GM12892 (cell line): ENCODE measurements at regions not wholly inside any gene's neighbourhood (a gene's known extent, or its start where the extent isn't known, plus 50 kb on each side); places are given as distances from the start of the nearest gene placed in this dataset.

ENCODE experiments used
- DNase-seq: peaks from one replicate; pipeline ENCODE4 v3.0.0; 2011; ENCODE audit not compliant: insufficient read length
- FAIRE-seq: peaks from 2 replicates; lab custom pipeline; 2011; peaks lifted over from hg19 to GRCh38; lab: Jason Lieb, UNC
- POLR2A ChIP-seq: IDR thresholded peaks from 2 replicates; pipeline ENCODE4 v1.6.1; 2011; ENCODE audit warnings: low read depth, low read length, control low read depth
- POLR2AphosphoS5 ChIP-seq: IDR thresholded peaks from 2 replicates; pipeline ENCODE4 v1.6.1; 2011; ENCODE audit warnings: low read depth, low read length, control low read depth
- TAF1 ChIP-seq: IDR thresholded peaks from 2 replicates; pipeline ENCODE4 v1.6.1; 2011; ENCODE audit warnings: low read depth, mild to moderate bottlenecking, control low read depth, low read length, borderline replicate concordance

GRCh38 chr2:103879101-103879500 is 974.8 kb upstream of the POU3F3 start:
- TF ChIP-seq POLR2AphosphoS5 = no peak
- no peak for TF ChIP-seq TAF1
- TF ChIP-seq POLR2A = no peak
- no peak for FAIRE-seq

GRCh38 chr2:103880081-103880834 is 973.7 kb upstream of the POU3F3 start:
- DNase-seq (no peak), FAIRE-seq (no peak)
- TF ChIP-seq TAF1 = no peak
- no peak for TF ChIP-seq POLR2A
- no peak for TF ChIP-seq POLR2AphosphoS5

More at GRCh38 chr2:103879101-103879500, 974.8 kb upstream of the POU3F3 start:
- no peak for DNase-seq

GRCh38 chr2:103887625-103888024 is 966.3 kb upstream of the POU3F3 start:
- no peak for DNase-seq
- FAIRE-seq = no peak

GRCh38 chr2:103896182-103896581 is 957.7 kb upstream of the POU3F3 start:
- FAIRE-seq (no peak), DNase-seq (no peak)
- TF ChIP-seq POLR2A (no peak), POLR2AphosphoS5 (no peak), TAF1 (no peak)

More at GRCh38 chr2:103887625-103888024, 966.3 kb upstream of the POU3F3 start:
- no peak for TF ChIP-seq TAF1
- no peak for TF ChIP-seq POLR2A
- TF ChIP-seq POLR2AphosphoS5 = no peak

- FAIRE-seq (no peak), DNase-seq (no peak)
- no peak for TF ChIP-seq POLR2AphosphoS5
- no peak for TF ChIP-seq TAF1
- no peak for TF ChIP-seq POLR2A
These were observed 955.4 kb upstream of the POU3F3 start for GRCh38 chr2:103898561-103898960.

GRCh38 chr2:103902347-103902746 is 951.6 kb upstream of the POU3F3 start:
- no peak for DNase-seq
- TF ChIP-seq TAF1 (no peak), POLR2A (no peak), POLR2AphosphoS5 (no peak)
- FAIRE-seq = no peak

- TF ChIP-seq TAF1 (no peak), POLR2A (no peak), POLR2AphosphoS5 (no peak)
- no peak for FAIRE-seq
- no peak for DNase-seq
These were observed 932.8 kb upstream of the POU3F3 start for GRCh38 chr2:103921161-103921560.

- DNase-seq = no peak
- no peak for TF ChIP-seq TAF1
- TF ChIP-seq POLR2AphosphoS5 = no peak
- no peak for TF ChIP-seq POLR2A
- no peak for FAIRE-seq
These were observed 911.7 kb upstream of the POU3F3 start for GRCh38 chr2:103942199-103942598.

GRCh38 chr2:103945083-103945482 is 908.8 kb upstream of the POU3F3 start:
- no peak for FAIRE-seq
- TF ChIP-seq TAF1 (no peak), POLR2AphosphoS5 (no peak), POLR2A (no peak)
- no peak for DNase-seq

GRCh38 chr2:103959174-103960128 is 894.5 kb upstream of the POU3F3 start:
- TF ChIP-seq TAF1 (no peak), POLR2AphosphoS5 (no peak), POLR2A (no peak)
- FAIRE-seq (no peak), DNase-seq (no peak)

- FAIRE-seq (no peak), DNase-seq (no peak)
These were observed 893.8 kb upstream of the POU3F3 start for GRCh38 chr2:103960129-103960513.

GRCh38 chr2:103960951-103961350 is 893.0 kb upstream of the POU3F3 start:
- DNase-seq = no peak
- no peak for TF ChIP-seq POLR2AphosphoS5
- TF ChIP-seq TAF1 = no peak
- no peak for TF ChIP-seq POLR2A
- FAIRE-seq = no peak

More at GRCh38 chr2:103960129-103960513, 893.8 kb upstream of the POU3F3 start:
- TF ChIP-seq POLR2A (no peak), POLR2AphosphoS5 (no peak), TAF1 (no peak)
